ENCODE measurements at regions not wholly inside any gene's neighbourhood (a gene's known extent, or its start where the extent isn't known, plus 50 kb on each side); places are given as distances from the start of the nearest gene placed in this dataset.
A peak's percentile ranks its signal among the peaks of the same experiment; 100 is the strongest.
"Not testable (repeated sequence)": the region's sequence is repeated elsewhere in the genome, so short reads cannot be mapped to it uniquely, and the experiment has no call there.

DNA sequence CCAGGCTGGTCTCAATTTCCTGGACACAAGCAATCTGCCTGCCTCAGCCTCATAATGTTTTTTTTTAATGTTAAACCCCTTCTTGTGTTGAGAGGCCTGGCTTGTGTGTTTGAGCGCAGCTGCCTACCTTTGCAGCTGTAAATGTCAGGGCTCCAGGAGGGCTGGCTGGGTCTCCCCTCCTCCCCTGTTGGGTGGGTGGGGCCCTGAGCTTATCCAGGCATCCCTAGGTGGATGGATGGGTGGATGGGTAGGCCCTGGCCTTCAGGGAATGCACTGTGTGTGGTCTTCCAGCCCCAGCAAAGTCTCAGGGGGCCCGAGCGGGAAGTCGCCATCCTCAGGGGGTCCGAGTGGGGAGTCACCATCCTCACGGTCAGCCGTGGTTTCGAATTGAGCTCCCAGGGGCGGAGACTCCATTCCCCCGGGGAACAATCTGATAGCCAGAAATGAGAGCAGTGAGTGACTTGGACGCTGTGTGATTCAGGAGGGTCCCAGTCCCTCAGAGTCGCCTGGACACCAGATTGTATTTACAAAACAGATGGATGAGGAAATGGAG, 279.4 kb upstream of the PLGLB2 start:
- not testable (repeated sequence) for DNase-seq

DNA sequence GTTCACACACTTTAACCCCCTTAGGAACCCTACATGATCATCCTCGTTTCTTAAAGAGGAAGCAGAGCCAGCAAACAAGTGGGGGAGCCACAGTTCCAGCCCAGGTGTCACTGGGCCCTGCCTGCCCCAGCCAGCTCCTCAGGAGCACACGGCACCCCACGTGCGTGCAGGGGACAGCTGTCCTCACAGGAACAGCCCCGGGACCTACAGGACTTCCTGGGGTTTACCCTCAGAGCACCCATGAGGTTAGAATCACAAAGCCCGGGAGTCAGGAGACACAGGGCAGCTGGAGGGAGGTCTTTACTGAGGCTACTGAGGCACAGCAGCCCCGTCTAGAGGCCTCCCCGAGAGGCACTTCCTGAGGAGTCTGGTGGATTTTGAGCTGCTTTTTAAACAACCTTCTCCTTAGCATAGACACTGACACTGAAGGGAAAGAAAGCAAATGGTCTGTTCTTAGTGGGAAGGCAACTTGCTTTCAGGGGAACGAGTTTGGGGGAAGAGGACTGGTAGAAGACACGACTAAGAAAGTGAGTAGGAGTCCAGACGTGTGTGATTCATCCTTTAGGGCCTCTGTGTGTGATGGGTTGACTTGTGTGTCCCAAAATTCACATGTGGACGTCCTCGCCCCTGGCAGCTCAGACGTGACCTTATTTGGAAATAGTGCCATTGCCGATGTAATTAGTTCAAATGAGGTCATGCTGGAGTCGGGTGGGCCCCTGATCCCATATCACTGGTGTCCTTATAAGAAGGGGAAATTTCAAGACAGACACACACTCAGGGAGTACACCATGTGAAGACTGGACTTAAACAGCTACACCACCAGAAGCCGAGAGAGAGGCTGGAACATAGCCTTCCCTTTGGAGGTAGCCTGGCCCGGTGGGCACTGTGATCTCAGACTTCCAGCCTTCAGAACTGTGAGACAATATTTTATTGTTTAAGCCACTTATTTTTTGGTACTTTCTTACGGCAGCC, 278.4 kb upstream of the PLGLB2 start:
- peak; percentile 24 for DNase-seq

DNA sequence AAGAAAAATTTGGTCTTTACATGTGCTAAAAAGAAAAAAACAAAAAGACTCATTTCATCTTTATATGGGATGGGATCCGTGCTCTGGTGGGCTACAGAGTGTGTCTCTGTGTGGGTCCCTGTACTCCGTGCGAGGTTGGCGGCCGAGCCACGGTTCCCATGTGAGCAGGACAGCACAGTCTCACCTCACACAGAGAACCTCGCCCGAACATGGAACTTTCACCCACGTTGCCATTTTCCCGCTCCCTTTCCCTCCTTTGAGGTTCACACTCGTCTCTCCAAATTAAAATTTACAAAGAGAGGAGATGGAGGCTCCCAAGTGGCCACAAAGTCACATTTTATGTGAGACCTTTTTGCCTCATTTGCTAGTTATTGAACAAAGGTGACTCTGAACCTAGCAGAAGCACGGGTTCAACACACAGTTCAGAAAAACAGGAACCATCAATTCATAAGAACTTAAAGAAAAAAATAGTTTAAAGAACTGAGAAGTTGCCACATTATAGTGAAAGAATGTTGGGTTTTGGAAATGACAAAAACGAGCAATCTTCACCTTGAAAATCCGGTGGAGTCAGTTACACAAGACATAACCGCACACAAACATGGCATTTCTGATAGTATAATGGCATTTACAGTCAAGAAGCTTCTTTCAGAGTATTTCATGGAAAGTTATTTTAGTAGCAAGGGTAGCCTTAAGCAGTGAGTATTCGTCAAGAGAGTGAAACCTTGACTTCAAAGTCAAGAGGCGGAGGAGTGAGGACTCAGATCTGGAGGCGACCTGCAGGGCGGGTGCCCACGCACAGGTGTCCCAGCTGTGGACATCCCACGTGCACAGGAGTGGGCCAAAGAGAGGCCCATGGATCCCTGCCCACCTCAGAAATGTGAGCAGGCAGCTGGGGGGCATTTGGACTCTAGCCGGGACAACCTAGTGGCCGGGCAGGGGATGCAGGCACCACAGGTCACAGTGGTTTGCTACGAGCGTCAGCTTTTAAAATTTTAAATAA, 277.2 kb upstream of the PLGLB2 start:
- peak; percentile 25 for DNase-seq

DNA sequence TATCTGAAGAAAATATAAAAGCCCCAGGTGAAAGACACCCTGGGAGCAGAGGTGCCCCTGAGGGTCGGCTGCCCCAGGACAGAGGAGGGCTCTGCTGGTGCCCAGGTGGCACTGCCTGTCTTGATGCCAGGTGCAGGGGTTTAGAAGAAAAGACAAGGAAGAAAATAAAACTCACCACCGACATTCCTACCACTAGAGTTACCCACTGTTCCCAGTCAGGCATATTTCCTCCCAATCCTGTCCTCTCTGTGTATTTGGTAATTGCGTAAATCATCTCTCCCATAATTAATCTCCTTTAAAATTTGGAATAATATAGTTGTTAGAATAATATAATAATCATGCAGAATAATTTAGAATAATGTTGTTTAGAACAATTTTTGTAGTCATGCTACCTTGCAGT, 276.4 kb upstream of the PLGLB2 start:
- not testable (repeated sequence) for DNase-seq

GRCh38 chr2:87476223-87476872, 271.5 kb upstream of the PLGLB2 start:
- DNase-seq: not testable (repeated sequence)

DNA sequence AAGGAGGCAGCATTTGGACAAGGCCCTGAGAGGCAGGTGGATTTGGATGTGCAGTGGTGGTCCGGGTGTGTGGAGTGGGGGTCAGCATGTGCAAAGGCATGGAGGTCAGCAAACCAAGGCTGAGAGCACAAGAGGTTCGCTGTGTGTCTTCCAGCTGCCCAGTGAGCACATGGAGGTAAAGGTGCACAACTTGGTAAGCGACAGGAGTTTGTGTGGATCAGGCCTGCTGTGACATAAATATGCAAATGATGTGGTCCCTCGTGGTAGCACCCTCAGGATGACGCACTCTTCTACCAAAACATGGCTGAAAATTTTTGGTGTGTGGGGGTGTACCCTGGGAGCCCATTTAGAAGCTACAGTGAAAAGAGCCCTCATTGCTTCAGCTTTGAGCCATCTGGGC, 271.0 kb upstream of the PLGLB2 start:
- peak; percentile 35 for DNase-seq

DNA sequence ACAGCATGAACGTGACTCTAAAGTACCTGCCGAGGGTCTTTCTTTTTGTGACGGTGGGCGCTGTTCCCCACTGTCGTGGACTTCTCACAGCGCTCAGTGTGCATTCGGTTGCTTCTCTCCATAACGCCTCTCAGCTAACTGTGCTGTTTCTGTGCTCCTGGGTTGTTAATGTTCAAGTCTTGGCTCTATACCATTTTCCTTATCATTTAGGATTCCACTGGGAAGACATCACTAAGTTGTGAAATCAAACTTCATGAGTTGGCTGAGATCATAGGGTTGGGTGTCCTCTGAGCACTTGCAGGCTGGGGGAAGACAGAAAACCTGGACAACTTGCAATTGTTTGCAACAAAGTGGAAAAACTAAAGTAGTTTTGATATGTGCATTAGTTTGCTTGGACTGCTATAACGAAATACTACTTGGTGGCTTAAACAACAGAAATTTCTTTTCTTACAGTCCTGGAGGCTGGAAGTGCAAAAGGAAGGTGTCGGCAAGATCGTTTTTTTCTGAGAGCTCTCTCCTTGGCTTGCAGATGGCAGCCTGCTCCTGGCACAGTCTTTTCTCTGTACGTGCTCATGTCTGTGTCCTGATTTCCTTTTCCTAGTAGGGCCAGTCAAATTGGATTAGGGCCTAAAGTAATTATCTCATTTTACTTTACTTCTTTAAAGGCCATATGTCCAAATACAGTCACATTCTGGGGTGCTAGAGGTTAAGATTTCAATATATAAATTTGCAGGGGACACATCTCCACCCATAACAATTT, 270.0 kb upstream of the PLGLB2 start:
- not testable (repeated sequence) for DNase-seq

GRCh38 chr2:87478911-87479310, 269.0 kb upstream of the PLGLB2 start:
- not testable (repeated sequence) for DNase-seq

GRCh38 chr2:87483093-87483680, 264.7 kb upstream of the PLGLB2 start:
- not testable (repeated sequence) for DNase-seq

- not testable (repeated sequence) for DNase-seq
Observed at GRCh38 chr2:87484363-87484762, 263.5 kb upstream of the PLGLB2 start.

- not testable (repeated sequence) for DNase-seq
Observed at GRCh38 chr2:87485455-87485854, 262.4 kb upstream of the PLGLB2 start.

DNA sequence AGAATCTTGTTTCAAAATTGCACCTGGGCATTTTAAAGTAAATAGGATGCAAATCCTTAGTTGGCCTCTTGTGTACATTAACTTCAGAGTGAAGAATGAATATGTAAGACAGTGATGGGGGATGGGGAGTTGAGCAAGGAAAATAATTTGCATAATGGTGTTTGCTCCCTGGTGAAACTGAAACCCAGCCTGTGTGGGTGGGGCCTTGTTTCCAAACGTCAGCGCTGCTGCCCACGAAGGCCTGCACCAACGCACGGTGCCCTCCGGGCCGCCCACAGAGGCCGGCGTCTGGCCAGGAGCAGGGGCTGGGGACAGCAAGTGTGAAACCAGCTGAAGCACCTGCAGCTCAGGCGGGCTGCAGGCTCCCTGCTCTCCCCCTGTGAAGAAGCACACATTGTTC, 262.0 kb upstream of the PLGLB2 start:
- DNase-seq: not testable (repeated sequence)

DNA sequence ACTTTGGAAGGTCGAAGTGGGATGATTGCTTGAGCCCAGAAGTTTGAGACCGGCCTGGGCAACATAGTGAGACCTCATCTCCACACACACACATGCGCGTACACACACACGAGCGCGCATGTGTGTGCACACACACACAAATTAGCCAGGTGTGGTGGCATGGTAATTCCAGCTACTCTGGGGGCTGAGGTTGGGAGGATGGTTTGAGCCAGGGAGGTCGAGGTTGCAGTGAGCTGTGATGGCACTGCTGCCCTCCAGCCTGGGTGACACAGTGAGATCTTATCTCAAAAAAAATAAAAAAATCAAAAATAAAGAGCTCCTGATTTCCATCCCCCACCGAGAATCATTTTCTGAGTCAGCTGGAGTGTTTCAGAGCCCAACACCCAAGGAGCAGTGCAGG, 261.5 kb upstream of the PLGLB2 start:
- peak; percentile 25 for DNase-seq

DNA sequence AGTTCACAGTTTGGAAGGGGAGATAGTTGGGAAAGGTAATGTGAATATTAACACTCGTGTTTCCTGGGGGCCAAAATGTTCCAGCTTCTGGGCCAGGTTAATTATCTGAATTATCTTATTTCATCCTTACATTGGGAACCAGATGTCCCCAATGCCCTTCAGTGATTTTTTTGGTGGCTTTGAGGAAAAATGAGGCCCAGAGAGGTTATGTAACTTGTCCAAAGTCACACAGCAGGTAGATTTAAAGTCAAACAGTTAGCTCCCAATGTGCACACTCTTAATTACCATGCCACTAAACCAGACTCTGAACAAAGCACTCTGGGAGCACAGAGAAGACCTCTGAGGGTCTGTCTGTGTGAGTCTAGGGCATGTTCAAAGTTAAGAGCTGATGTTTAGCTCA, 259.9 kb upstream of the PLGLB2 start:
- not testable (repeated sequence) for DNase-seq

- DNase-seq: not testable (repeated sequence)
Observed at GRCh38 chr2:87488991-87489390, 258.9 kb upstream of the PLGLB2 start.

- DNase-seq: not testable (repeated sequence)
Observed at GRCh38 chr2:87494846-87495245, 253.0 kb upstream of the PLGLB2 start.

DNA sequence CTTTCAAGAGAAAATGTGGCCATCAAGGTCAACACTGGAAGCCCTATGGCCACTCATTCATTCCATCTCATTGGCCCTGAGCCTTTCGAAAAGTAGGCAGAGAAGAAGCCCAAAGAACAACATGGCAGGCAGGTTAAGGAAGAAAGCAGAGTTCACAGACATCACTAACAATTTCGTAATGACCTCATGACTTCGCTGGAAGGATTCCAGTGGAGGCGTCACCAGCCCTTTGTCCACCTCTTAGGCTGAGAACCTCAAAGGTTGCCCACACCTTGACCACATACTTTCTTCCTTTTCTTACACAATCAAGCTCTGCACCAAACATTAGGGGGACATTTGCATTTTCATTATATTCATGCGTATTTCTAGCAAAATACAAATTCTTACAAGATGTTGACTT, 252.4 kb upstream of the PLGLB2 start:
- DNase-seq: not testable (repeated sequence)

DNA sequence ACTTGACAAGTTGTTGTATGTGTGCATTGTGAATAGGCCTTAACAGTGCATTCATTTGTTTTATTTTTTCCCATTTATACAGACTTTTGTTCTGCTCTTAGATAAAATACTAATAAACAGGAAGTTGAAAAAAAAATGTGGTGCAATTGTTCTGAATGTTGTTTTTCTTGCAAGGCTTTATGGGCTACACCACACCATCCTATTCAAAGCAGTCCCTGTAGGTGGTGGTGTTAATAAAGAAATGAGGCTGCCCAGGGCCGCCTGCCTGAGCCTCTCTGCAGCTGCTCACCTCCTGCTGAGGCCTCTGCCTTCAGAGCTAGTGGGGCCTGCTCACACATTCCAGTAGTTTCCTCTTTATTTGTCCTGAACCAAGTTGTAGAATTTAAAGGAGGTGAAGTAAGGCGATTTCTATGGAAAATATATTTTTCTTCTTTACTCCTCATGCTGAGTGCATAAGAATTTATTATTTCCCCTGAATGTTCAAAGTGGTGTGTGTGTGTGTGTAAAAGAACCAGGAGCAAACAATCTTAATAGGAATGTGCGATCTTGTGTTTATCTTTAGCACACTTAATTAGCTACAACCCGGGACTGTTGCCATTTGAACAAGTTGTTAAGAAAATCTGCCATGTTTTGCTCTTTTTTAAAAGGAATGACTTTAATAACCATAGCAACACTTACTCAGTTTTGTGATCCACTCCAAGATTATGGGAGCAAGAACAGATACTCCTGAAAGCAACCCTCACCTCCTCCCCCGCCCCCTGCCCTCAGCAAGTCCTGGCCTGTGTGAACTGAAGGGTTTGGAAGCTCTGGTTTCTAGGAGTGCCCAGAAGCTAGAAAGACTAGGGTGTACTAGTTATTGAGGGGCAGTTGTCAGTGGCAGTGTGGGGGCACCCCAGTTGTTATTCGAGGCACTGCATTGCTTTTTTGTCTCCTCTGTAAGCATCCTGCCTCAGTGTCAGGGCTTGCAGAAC, 251.6 kb upstream of the PLGLB2 start:
- DNase-seq: peak; percentile 72

- DNase-seq: not testable (repeated sequence)
Observed at GRCh38 chr2:87497135-87497534, 250.8 kb upstream of the PLGLB2 start.

GRCh38 chr2:87497700-87498099, 250.2 kb upstream of the PLGLB2 start:
- not testable (repeated sequence) for DNase-seq
